PC-9 (cell line): ENCODE measurements at regions not wholly inside any gene's neighbourhood (a gene's known extent, or its start where the extent isn't known, plus 50 kb on each side); places are given as distances from the start of the nearest gene placed in this dataset.

Source experiments
- BruUV-seq: library from RNA; stranded (reverse); fragments of 400-500 nt; replicated peaks from 2 replicates; lab custom pipeline; 2021; lab: Mats Ljungman, UMichigan
- CTCF ChIA-PET: fragments of 300-600 bp; sonication (Branson Sonifier 250); formaldehyde crosslinking; loops from one replicate; lab custom pipeline; 2022; ENCODE audit warnings: antibody characterized with exemption; lab: Charles Lee
- POLR2A ChIA-PET: fragments of 300-600 bp; sonication (Branson Sonifier 250); formaldehyde crosslinking; loops from one replicate; lab custom pipeline; 2022; ENCODE audit warnings: antibody characterized with exemption; ENCODE audit not compliant: unreplicated experiment; lab: Charles Lee
- DNase-seq, 2 experiments: peaks; one replicate each; pipeline versions ENCODE4 v3.0.0 to v3.0.0-alpha.2; 2015 to 2022; ENCODE audit warnings: mixed read lengths in 1 of 2
- H2AFZ ChIP-seq: fragments of 200-600 bp; sonication (generic); 2 replicates; pipeline ENCODE4 v1.8.1; 2017; ENCODE audit warnings: antibody characterized with exemption
- H3F3A ChIP-seq: fragments of 200-600 bp; sonication (generic); 2 replicates; pipeline ENCODE4 v1.8.1; 2017; ENCODE audit warnings: antibody characterized with exemption, mild to moderate bottlenecking, low read depth; ENCODE audit not compliant: insufficient read depth
- H3K27ac ChIP-seq: fragments of 200-600 bp; sonication (generic); 2 replicates; pipeline ENCODE4 v1.6.1; 2016; ENCODE audit warnings: mixed run types
- H3K27me3 ChIP-seq: fragments of 200-600 bp; sonication (generic); 2 replicates; pipeline ENCODE4 v1.6.1; 2016; ENCODE audit warnings: low read depth, mixed run types; ENCODE audit not compliant: insufficient read depth
- H3K36me3 ChIP-seq: fragments of 200-600 bp; sonication (generic); 2 replicates; pipeline ENCODE4 v1.6.1; 2016; ENCODE audit warnings: low read depth, mixed run types
- H3K4me1 ChIP-seq: fragments of 200-600 bp; sonication (generic); replicated peaks from 2 replicates; pipeline ENCODE4 v1.6.1; 2016; ENCODE audit warnings: mixed run types; ENCODE audit not compliant: insufficient read depth
- H3K4me2 ChIP-seq: fragments of 200-600 bp; sonication (generic); 2 replicates; pipeline ENCODE4 v1.6.1; 2017; ENCODE audit warnings: mixed run types
- H3K4me3 ChIP-seq: fragments of 200-600 bp; sonication (generic); 2 replicates; pipeline ENCODE4 v1.6.1; 2016; ENCODE audit warnings: mixed run types
- H3K79me2 ChIP-seq: fragments of 200-600 bp; sonication (generic); 2 replicates; pipeline ENCODE4 v1.6.1; 2017; ENCODE audit warnings: low read depth, mixed run types
- H3K9me2 ChIP-seq: fragments of 200-600 bp; sonication (generic); 2 replicates; pipeline ENCODE4 v1.8.1; 2017; ENCODE audit warnings: mild to moderate bottlenecking; ENCODE audit not compliant: insufficient read depth
- H3K9me3 ChIP-seq: fragments of 200-600 bp; sonication (generic); 2 replicates; pipeline ENCODE4 v1.8.1; 2016; ENCODE audit warnings: low read depth; ENCODE audit not compliant: insufficient read depth
- H4K20me1 ChIP-seq: fragments of 200-600 bp; sonication (generic); 2 replicates; pipeline ENCODE4 v1.8.1; 2017; ENCODE audit not compliant: insufficient read depth
- EZH2 ChIP-seq: fragments of 200-600 bp; sonication (generic); IDR thresholded peaks from 2 replicates; pipeline ENCODE4 v1.8.0; 2017; ENCODE audit warnings: antibody characterized with exemption, low read depth
- intact Hi-C: fragments of 100-400 bp; cut with micrococcal nuclease; formaldehyde crosslinking; loops from one replicate; pipeline ENCODE4 v1.10.0; 2022; ENCODE audit not compliant: unreplicated experiment
- TF ChIP-seq, protein P1 (sequence below): fragments of 200-600 bp; sonication (generic); conservative IDR thresholded peaks from 2 replicates; pipeline ENCODE4 v1.6.1; 2017; ENCODE audit warnings: mixed run types, antibody characterized with exemption, mild to moderate bottlenecking, moderate library complexity

DNA sequence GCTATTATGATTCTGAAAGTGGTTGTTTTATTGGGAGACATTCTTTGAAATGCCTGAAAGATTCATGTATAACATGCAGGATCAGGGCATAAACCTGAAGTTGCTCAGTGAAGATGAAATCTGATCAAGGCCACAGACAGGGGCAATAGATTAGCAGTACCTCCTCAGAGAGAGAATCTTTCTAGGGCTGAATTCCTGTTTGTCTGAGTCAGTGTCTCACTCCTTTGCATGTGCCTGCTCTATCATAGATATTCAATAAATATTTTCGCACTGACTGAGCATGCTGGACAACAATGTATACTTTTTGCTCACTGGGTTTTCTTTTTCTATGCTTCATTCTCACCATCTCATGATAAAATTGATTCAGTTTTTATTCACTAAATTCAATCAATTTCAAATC lies 49.8 kb upstream of the PFN2 start:
- ChIA-PET POLR2A (no interaction called here), CTCF (no interaction called here)
- DNase-seq = no peak
- no peak overlapping the region for H2AFZ ChIP-seq
- no peaks in the 10 kb centered on the region for H3K9me2 ChIP-seq
- peaks cover 15% of the 10 kb centered on the region; the same call in 1 of the 2 replicates for H3K9me3 ChIP-seq
- intact Hi-C loops = no loop called here
- H3K79me2 ChIP-seq = no peaks in the 10 kb centered on the region
- no peak overlapping the region for H3K4me2 ChIP-seq
- H3K4me1 ChIP-seq = no peaks in the 10 kb centered on the region
- no peaks in the 10 kb centered on the region for H4K20me1 ChIP-seq
- H3K27ac ChIP-seq = no peak overlapping the region
- no peak overlapping the region for H3K4me3 ChIP-seq
- no peaks in the 10 kb centered on the region for H3F3A ChIP-seq
- H3K36me3 ChIP-seq = no peaks in the 10 kb centered on the region
- TF ChIP-seq EZH2 = no peak
- TF ChIP-seq, protein P1, sequence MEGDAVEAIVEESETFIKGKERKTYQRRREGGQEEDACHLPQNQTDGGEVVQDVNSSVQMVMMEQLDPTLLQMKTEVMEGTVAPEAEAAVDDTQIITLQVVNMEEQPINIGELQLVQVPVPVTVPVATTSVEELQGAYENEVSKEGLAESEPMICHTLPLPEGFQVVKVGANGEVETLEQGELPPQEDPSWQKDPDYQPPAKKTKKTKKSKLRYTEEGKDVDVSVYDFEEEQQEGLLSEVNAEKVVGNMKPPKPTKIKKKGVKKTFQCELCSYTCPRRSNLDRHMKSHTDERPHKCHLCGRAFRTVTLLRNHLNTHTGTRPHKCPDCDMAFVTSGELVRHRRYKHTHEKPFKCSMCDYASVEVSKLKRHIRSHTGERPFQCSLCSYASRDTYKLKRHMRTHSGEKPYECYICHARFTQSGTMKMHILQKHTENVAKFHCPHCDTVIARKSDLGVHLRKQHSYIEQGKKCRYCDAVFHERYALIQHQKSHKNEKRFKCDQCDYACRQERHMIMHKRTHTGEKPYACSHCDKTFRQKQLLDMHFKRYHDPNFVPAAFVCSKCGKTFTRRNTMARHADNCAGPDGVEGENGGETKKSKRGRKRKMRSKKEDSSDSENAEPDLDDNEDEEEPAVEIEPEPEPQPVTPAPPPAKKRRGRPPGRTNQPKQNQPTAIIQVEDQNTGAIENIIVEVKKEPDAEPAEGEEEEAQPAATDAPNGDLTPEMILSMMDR = no peak
- no TSS peak for BruUV-seq
- H3K27me3 ChIP-seq = no peaks in the 10 kb centered on the region
